GM18861 (cell line): ENCODE measurements at regions not wholly inside any gene's neighbourhood (a gene's known extent, or its start where the extent isn't known, plus 50 kb on each side); places are given as distances from the start of the nearest gene placed in this dataset.

ENCODE experiments used
- ATAC-seq: cut with Tn5 transposase; IDR thresholded peaks from one replicate; pipeline ENCODE4 v1.9.1; 2021; ENCODE audit not compliant: unreplicated experiment

DNA sequence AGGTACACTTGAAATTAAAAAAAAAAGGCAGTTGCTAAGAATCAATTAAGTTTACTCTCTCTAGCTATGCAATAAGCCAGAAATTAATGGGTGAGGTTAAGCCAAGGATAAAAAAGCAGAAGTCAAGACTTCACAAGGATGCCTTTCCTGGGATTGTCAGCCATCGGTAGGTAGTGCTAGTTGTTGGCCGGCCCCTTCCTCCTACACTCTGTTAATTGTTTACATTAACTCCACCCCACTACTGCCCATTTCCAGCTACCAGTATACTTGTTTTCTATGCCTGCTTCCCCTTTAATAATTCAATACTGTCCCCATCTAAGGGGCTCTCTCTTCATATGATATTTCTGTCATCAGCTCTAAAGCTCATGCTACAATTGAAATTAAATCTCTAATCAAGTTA is 461.0 kb downstream of the IPMK start:
- ATAC-seq, result no peak

DNA sequence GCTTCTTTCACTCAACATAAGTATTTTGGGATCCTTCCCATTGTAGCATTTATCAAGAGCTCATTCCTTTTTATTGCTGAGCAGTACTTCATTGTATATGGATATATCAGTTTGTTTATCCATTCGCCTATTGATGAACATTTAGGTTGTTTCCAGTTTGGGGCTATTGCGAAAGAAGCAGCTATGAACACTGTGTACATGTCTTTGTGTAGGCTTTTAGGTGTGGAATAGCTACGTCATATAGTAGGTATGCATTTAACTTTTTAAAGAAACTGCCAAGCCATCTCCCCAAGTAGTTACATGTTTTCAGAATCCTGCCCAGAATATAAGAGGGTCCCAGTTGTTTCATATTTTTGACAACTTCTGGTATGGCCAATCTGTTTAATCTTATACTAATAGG is 468.1 kb downstream of the IPMK start:
- no peak for ATAC-seq

GRCh38 chr10:57798830-57799229 is 468.9 kb downstream of the IPMK start:
- ATAC-seq, result no peak

GRCh38 chr10:57791546-57791945 is 476.1 kb downstream of the IPMK start:
- no peak for ATAC-seq

GRCh38 chr10:57790703-57791102 is 477.0 kb downstream of the IPMK start:
- ATAC-seq, result no peak

DNA sequence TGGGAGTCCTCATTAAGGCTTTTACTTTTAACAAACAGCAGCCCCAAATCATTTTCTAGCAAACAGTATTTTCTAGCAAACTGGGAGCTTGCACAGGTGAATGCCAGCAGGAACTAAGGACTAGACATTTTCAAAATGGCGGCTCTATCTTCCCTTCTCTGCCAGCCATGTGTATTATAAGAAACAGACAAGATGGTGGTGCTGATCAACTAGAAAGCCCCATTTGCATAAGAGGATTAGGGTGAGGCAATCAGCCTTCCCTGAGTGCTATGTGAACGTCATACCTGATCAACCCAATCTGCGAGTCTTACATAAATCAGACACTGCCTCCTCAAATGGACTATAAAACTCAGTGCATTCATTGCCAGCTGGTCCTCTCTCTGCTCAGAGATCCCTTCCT is 479.6 kb downstream of the IPMK start:
- no peak for ATAC-seq

- no peak for ATAC-seq
Observed at GRCh38 chr10:57786850-57787750, 480.6 kb downstream of the IPMK start.

GRCh38 chr10:57786331-57786730 is 481.4 kb downstream of the IPMK start:
- ATAC-seq, result no peak

DNA sequence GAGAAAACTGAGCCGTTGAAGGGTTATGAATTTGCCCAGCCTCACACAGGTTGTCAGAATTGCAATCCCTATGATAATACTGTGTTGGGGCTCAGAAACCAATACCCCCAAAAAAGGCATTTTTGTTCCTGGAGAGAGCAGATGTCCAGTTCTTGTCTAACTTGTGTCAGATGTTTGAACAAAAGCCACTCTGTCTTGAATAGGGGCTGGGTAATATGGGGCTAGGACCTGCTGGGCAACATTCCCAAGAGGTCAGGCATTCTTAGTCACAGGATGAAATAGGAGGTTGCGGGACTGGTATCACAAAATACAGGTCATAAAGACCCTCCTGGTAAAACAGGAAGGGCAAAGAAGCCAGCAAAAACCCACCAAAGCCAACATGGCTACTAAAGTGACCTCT is 482.1 kb downstream of the IPMK start:
- no peak for ATAC-seq

DNA sequence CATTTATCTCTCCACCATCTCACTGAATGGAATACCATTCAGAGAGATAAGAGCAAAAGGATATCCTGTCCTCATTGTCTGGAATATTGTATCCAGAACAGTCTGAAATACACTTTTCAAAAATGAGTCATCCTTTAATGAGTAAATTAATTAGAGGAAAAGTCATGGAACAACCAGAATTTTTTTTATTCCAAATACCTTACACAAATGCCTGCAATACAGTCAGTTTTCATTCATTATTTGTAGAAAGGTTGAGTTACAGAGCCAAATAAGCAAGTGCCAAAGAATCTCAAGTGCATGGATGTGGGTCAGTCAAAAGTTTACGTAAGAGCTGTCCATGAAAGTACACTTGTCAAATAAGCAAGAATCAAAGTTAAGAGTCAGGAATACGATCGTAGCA is 482.6 kb downstream of the IPMK start:
- ATAC-seq, result no peak

GRCh38 chr10:57776688-57777432 is 490.8 kb downstream of the IPMK start:
- no peak for ATAC-seq

GRCh38 chr10:57775250-57775649 is 492.4 kb downstream of the IPMK start:
- no peak for ATAC-seq

DNA sequence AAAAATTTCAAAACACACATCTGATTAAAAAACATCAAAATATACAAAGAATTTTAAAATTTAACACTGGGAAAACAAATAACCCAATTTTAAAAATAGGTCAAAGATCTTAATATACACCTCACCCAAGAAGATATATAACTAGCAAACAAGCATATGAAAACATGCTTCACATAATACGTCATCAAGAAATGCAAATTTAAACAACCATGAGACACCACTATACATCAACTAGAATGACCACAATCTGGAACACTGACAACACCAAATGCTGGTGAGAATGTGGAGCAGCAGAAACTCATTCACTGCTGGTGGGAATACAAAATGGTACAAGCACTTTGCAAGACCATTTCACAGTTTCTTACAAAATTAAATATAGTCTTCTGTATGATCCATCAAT is 498.4 kb downstream of the IPMK start:
- no peak for ATAC-seq

DNA sequence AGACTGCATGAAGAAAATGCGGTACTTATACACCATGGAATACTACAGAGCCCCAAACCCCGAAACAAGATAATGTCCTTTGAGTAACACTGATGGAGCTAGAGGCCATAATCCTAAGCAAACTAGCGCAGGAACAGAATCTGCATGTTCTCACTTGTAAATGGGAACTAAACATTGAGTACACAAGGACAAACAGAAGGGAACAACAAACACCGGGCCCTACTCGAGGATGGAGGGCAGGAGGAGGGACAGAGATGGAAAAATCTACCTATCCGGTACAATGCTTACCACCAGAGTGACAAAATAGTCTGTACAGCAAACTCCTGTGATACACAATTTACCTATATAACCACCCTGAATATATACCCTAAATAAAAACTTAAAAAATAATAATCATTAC is 507.9 kb downstream of the IPMK start:
- ATAC-seq, result no peak

DNA sequence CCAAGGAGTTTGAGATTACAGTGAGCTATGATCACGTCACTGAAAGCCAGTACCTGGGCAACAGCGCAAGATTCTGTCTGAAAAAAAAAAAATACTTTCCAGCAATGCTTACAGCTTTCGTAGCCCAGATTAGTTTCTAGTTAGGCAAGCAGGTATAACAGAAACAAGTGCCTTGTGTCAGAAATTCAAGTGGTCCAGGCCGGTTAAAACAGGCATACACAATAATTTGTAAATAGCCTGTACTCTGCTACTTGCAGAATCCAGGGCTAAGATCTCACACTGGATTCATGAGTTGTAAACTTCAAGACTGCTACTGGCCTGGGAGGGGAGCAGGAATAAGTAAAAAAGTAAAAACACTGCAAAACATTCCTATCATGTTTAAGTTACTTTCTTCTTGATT is 512.9 kb downstream of the IPMK start:
- ATAC-seq, result no peak

DNA sequence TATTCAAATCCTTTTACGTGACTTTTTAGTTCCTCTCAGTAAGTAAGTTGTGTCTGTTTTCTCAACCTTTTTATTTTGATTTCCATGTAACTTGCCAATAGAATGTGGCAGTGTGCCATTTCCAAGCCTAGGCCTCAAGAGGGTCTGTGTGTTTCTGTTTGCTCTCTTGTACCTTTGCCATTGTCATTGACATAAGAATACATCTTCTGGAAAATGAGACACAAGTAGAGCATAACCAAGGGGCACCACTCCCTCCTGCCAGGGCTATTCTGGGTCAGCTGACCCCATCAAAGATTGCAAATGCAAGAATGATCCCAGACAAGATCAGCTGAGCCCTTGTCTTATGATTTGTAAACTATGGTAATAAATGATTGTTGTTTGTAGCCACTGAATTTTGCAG is 524.0 kb downstream of the IPMK start:
- no peak for ATAC-seq

- ATAC-seq, result no peak
Observed at GRCh38 chr10:57741751-57742150, 525.9 kb downstream of the IPMK start.

- no peak for ATAC-seq
Observed at GRCh38 chr10:57723305-57723704, 544.4 kb downstream of the IPMK start.

DNA sequence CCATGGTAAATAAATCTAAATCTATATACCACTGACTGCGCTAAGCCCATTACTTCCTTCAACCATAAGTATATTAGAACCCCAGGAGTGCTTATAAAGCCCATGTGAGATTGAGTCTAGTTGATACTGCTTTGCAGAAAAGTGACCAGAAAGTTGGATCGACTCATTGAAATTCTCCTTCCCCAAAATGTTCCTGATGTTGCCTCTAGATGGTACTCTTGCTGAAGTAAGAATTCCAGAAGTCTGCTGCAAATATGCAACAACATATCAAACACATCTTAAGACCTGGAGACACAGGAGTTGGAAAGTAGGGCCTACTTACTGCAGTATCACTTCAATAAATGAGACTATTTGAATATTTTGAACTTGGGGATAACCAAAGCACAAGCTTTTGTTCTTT is 550.8 kb downstream of the IPMK start:
- ATAC-seq, result no peak

DNA sequence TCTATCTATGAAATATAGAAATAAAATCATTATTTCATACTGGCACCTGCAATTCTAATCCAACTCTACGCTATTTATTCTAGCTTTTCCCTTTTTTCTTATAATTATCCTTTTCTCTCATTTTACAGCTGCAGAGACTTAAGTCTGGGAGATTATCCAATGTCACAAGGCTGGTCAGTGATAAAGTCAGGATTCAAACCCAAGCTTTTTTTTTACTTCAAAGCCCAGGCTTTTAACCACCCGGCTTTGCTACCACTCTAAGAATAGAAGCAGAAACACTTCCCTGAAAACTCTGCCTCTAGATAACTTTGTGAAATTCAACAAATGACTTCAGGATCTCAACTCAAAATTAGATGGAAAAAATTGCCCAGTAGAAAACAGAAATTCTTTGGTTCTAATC is 552.5 kb downstream of the IPMK start:
- no peak for ATAC-seq

- ATAC-seq, result no peak
Observed at GRCh38 chr10:57707300-57707658, 560.4 kb downstream of the IPMK start.

GRCh38 chr10:57706576-57707299 is 561.0 kb downstream of the IPMK start:
- ATAC-seq, result no peak
